PC-9 (cell line): ENCODE measurements at regions not wholly inside any gene's neighbourhood (a gene's known extent, or its start where the extent isn't known, plus 50 kb on each side); places are given as distances from the start of the nearest gene placed in this dataset.

Experiments used
- BruUV-seq: library from RNA; stranded (reverse); fragments of 400-500 nt; replicated peaks from 2 replicates; lab custom pipeline; 2021; lab: Mats Ljungman, UMichigan
- CTCF ChIA-PET: fragments of 300-600 bp; sonication (Branson Sonifier 250); formaldehyde crosslinking; loops from one replicate; lab custom pipeline; 2022; ENCODE audit warnings: antibody characterized with exemption; lab: Charles Lee
- POLR2A ChIA-PET: fragments of 300-600 bp; sonication (Branson Sonifier 250); formaldehyde crosslinking; loops from one replicate; lab custom pipeline; 2022; ENCODE audit warnings: antibody characterized with exemption; ENCODE audit not compliant: unreplicated experiment; lab: Charles Lee
- DNase-seq, 2 experiments: peaks; one replicate each; pipeline versions ENCODE4 v3.0.0 to v3.0.0-alpha.2; 2015 to 2022; ENCODE audit warnings: mixed read lengths in 1 of 2
- H2AFZ ChIP-seq: fragments of 200-600 bp; sonication (generic); 2 replicates; pipeline ENCODE4 v1.8.1; 2017; ENCODE audit warnings: antibody characterized with exemption
- H3F3A ChIP-seq: fragments of 200-600 bp; sonication (generic); 2 replicates; pipeline ENCODE4 v1.8.1; 2017; ENCODE audit warnings: antibody characterized with exemption, mild to moderate bottlenecking, low read depth; ENCODE audit not compliant: insufficient read depth
- H3K27ac ChIP-seq: fragments of 200-600 bp; sonication (generic); 2 replicates; pipeline ENCODE4 v1.6.1; 2016; ENCODE audit warnings: mixed run types
- H3K27me3 ChIP-seq: fragments of 200-600 bp; sonication (generic); 2 replicates; pipeline ENCODE4 v1.6.1; 2016; ENCODE audit warnings: low read depth, mixed run types; ENCODE audit not compliant: insufficient read depth
- H3K36me3 ChIP-seq: fragments of 200-600 bp; sonication (generic); 2 replicates; pipeline ENCODE4 v1.6.1; 2016; ENCODE audit warnings: low read depth, mixed run types
- H3K4me1 ChIP-seq: fragments of 200-600 bp; sonication (generic); replicated peaks from 2 replicates; pipeline ENCODE4 v1.6.1; 2016; ENCODE audit warnings: mixed run types; ENCODE audit not compliant: insufficient read depth
- H3K4me2 ChIP-seq: fragments of 200-600 bp; sonication (generic); 2 replicates; pipeline ENCODE4 v1.6.1; 2017; ENCODE audit warnings: mixed run types
- H3K4me3 ChIP-seq: fragments of 200-600 bp; sonication (generic); 2 replicates; pipeline ENCODE4 v1.6.1; 2016; ENCODE audit warnings: mixed run types
- H3K79me2 ChIP-seq: fragments of 200-600 bp; sonication (generic); 2 replicates; pipeline ENCODE4 v1.6.1; 2017; ENCODE audit warnings: low read depth, mixed run types
- H3K9me2 ChIP-seq: fragments of 200-600 bp; sonication (generic); 2 replicates; pipeline ENCODE4 v1.8.1; 2017; ENCODE audit warnings: mild to moderate bottlenecking; ENCODE audit not compliant: insufficient read depth
- H3K9me3 ChIP-seq: fragments of 200-600 bp; sonication (generic); 2 replicates; pipeline ENCODE4 v1.8.1; 2016; ENCODE audit warnings: low read depth; ENCODE audit not compliant: insufficient read depth
- H4K20me1 ChIP-seq: fragments of 200-600 bp; sonication (generic); 2 replicates; pipeline ENCODE4 v1.8.1; 2017; ENCODE audit not compliant: insufficient read depth
- CTCF ChIP-seq: fragments of 200-600 bp; sonication (generic); conservative IDR thresholded peaks from 2 replicates; pipeline ENCODE4 v1.6.1; 2017; ENCODE audit warnings: mixed run types, antibody characterized with exemption, mild to moderate bottlenecking, moderate library complexity
- EZH2 ChIP-seq: fragments of 200-600 bp; sonication (generic); IDR thresholded peaks from 2 replicates; pipeline ENCODE4 v1.8.0; 2017; ENCODE audit warnings: antibody characterized with exemption, low read depth
- intact Hi-C: fragments of 100-400 bp; cut with micrococcal nuclease; formaldehyde crosslinking; loops from one replicate; pipeline ENCODE4 v1.10.0; 2022; ENCODE audit not compliant: unreplicated experiment

GRCh38 chr13:20320885-20321284 is 88.8 kb upstream of the GJB6 start:
- no peaks in the 10 kb centered on the region; the same call in 1 of the 2 replicates for H3K9me3 ChIP-seq
- no peaks in the 10 kb centered on the region for H3K4me1 ChIP-seq
- no peak overlapping the region for H3K4me3 ChIP-seq
- no peaks in the 10 kb centered on the region for H3K27me3 ChIP-seq
- no TSS peak for BruUV-seq
- DNase-seq: no peak
- H3K27ac ChIP-seq: no peak overlapping the region
- no peaks in the 10 kb centered on the region for H3K79me2 ChIP-seq
- no peaks in the 10 kb centered on the region for H3F3A ChIP-seq
- POLR2A ChIA-PET: no interaction called here
- H4K20me1 ChIP-seq: no peaks in the 10 kb centered on the region
- H3K4me2 ChIP-seq: no peak overlapping the region
- CTCF ChIA-PET: interaction anchor here (0.6 kb wide), 1 partner anchor 50 kb away, joined by 3 read pairs; no protein-coding TSS in a partner anchor
- H3K36me3 ChIP-seq: no peaks in the 10 kb centered on the region
- no peak for TF ChIP-seq EZH2
- no peak for TF ChIP-seq CTCF
- H3K9me2 ChIP-seq: no peaks in the 10 kb centered on the region
- intact Hi-C loops: loop anchor here (5.0 kb wide), 1 partner anchor 51 kb away; no protein-coding TSS in a partner anchor
- H2AFZ ChIP-seq: no peak overlapping the region

GRCh38 chr13:20313896-20314295 is 81.8 kb upstream of the GJB6 start:
- BruUV-seq: no TSS peak
- intact Hi-C loops: no loop called here

DNA sequence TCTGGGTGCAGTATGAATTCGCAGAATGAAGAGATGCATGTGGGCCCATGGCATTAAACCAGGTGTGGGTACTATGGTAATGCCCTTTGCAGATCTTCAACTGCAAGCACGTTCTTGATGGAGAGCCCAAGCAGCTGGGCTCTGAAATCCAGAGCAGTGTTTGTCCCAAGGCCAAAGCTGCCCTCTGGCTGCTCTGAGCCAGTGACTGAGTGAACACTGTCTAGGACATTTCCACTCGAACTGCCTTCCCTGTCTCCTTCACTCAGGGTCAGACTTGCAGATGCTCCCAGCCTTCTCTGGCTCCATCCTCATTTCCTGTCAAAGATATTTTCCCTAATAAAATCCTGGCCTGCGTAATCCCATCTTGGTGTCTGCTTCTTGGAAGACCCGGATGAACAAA is 80.2 kb upstream of the GJB6 start:
- Histone ChIP-seq H3K79me2 (no peaks in the 10 kb centered on the region), H3K27ac (no peak overlapping the region), H3K4me3 (no peak overlapping the region), H4K20me1 (no peaks in the 10 kb centered on the region), H3K9me2 (no peaks in the 10 kb centered on the region), H3F3A (no peaks in the 10 kb centered on the region), H3K36me3 (no peaks in the 10 kb centered on the region), H3K4me1 (no peaks in the 10 kb centered on the region), H2AFZ (no peak overlapping the region), H3K4me2 (no peak overlapping the region), H3K27me3 (no peaks in the 10 kb centered on the region), H3K9me3 (no peaks in the 10 kb centered on the region)
- TF ChIP-seq CTCF (no peak), EZH2 (no peak)
- POLR2A ChIA-PET: no interaction called here
- CTCF ChIA-PET: no interaction called here
- BruUV-seq: no TSS peak
- no peak for DNase-seq
- intact Hi-C loops: no loop called here

More at GRCh38 chr13:20313896-20314295, 81.8 kb upstream of the GJB6 start:
- H3K9me2 ChIP-seq: no peaks in the 10 kb centered on the region
- no peak overlapping the region for H3K4me3 ChIP-seq
- no peaks in the 10 kb centered on the region; the same call in 1 of the 2 replicates for H3K9me3 ChIP-seq
- H3K4me1 ChIP-seq: no peaks in the 10 kb centered on the region
- H3K27me3 ChIP-seq: no peaks in the 10 kb centered on the region
- no peaks in the 10 kb centered on the region for H3K36me3 ChIP-seq
- no peaks in the 10 kb centered on the region for H3F3A ChIP-seq
- H3K79me2 ChIP-seq: no peaks in the 10 kb centered on the region
- CTCF ChIA-PET: no interaction called here
- H2AFZ ChIP-seq: no peak overlapping the region
- no peak for TF ChIP-seq CTCF
- TF ChIP-seq EZH2: no peak
- H3K27ac ChIP-seq: no peak overlapping the region
- POLR2A ChIA-PET: no interaction called here
- no peak for DNase-seq
- H3K4me2 ChIP-seq: no peak overlapping the region
- H4K20me1 ChIP-seq: no peaks in the 10 kb centered on the region
